Adipocyte (in vitro differentiated cells): ENCODE measurements at regions not wholly inside any gene's neighbourhood (a gene's known extent, or its start where the extent isn't known, plus 50 kb on each side); places are given as distances from the start of the nearest gene placed in this dataset.
A peak's percentile ranks its signal among the peaks of the same experiment; 100 is the strongest.

Experiments
- DNase-seq: peaks from one replicate; pipeline ENCODE4 v3.0.0-alpha.2; 2015; ENCODE audit warnings: low read depth
- H3K27me3 ChIP-seq: replicated peaks from 2 replicates; pipeline ENCODE4 v1.7.0; 2013; ENCODE audit warnings: mild to moderate bottlenecking, low read length, moderate library complexity; ENCODE audit not compliant: control insufficient read depth, insufficient read depth
- H3K36me3 ChIP-seq: 2 replicates; pipeline ENCODE4 v1.7.0; 2013; ENCODE audit warnings: low read length, mild to moderate bottlenecking, moderate library complexity; ENCODE audit not compliant: control insufficient read depth, insufficient read depth, severe bottlenecking
- H3K4me1 ChIP-seq: 2 replicates; pipeline ENCODE4 v1.7.0; 2013; ENCODE audit warnings: mild to moderate bottlenecking, low read length, moderate library complexity; ENCODE audit not compliant: control insufficient read depth, insufficient read depth
- H3K4me3 ChIP-seq: 2 replicates; pipeline ENCODE4 v1.7.0; 2013; ENCODE audit warnings: mild to moderate bottlenecking, low read length, moderate library complexity
- H3K9ac ChIP-seq: 2 replicates; pipeline ENCODE4 v1.7.0; 2013; ENCODE audit warnings: mild to moderate bottlenecking, low read length, moderate library complexity
- H3K9me3 ChIP-seq: 2 replicates; pipeline ENCODE4 v1.7.0; 2013; ENCODE audit warnings: mild to moderate bottlenecking, low read length, moderate library complexity; ENCODE audit not compliant: control insufficient read depth

DNA sequence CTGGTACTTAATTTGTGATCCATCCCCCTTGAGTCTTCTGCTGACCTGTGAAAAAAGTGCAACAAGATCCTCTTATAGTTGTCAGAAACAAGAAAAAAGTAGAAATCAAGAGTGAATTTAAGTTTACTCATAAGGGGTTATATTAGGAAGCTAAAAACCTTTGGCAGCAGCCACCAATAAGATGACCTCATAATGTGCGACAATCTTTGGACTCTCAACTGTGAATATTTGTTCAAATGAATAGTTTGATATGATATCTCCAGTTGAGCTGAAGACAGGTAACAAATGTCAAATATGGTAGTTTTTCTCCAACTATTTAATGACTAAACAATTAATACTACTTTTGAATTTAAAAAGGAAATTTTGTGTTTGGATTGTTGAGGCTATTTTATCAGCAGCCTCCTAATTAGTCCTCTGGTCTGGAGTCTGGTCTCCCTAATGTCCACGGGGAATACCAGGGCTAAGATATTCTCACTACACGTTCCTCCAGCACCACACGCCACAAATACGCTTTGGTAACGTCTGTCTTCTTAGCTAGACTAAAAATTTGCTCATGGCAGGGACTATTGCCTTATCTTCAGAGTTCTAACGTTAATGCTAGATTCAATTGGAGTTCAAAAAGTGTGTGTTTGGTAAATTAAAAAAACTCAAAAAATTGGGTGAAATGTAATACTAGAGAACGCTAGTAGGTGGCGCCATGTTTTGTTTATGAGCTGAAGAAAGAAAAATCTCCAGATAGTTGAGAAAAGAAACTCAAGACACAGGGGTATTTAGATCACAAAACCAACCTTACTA is 51.0 kb upstream of the PDX1 start:
- peaks cover 16% of the 10 kb centered on the region for H3K27me3 ChIP-seq

GRCh38 chr13:27869436-27870095 is 50.2 kb upstream of the PDX1 start:
- Histone ChIP-seq H3K9ac (no peak overlapping the region), H3K4me3 (no peak overlapping the region), H3K36me3 (no peaks in the 10 kb centered on the region), H3K4me1 (no peaks in the 10 kb centered on the region), H3K27me3 (peaks cover 16% of the 10 kb centered on the region), H3K9me3 (no peaks in the 10 kb centered on the region)
- DNase-seq: no peak

More for the DNA sequence above, 51.0 kb upstream of the PDX1 start:
- peak; percentile 58 for DNase-seq
- Histone ChIP-seq H3K36me3 (no peaks in the 10 kb centered on the region), H3K9ac (no peak overlapping the region), H3K4me3 (no peak overlapping the region), H3K9me3 (no peaks in the 10 kb centered on the region), H3K4me1 (no peaks in the 10 kb centered on the region)
